ENCODE measurements at regions not wholly inside any gene's neighbourhood (a gene's known extent, or its start where the extent isn't known, plus 50 kb on each side); places are given as distances from the start of the nearest gene placed in this dataset.

GRCh38 chr7:54465095-54465494 is 77.1 kb upstream of the VSTM2A start:
- DNase-seq (ENCODE audit: low read depth, low spot score) = no peak

DNA sequence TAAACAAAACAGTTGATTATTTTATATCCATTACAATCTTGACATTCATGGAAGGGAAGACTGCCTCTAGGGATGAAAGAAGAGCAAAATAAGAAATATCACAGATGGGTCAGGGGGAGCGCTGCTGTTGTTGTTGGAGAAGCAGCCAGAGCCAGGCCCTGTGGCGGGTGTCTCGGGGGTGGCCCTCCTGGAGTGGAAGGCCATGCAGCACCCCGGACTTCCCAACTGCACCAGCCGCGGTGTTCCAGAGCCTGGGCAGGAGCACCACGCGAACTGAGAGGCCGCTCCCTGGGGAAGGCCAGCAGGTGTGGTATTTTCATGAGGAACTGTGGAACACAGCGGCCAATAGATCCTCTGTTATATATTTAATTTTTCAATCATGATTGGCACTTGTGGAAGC is 72.4 kb upstream of the VSTM2A start:
- CTCF ChIA-PET = no interaction called here
- no peak for DNase-seq (ENCODE audit: low read depth, low spot score)
- POLR2A ChIA-PET = no interaction called here
- TF ChIP-seq, protein P1, sequence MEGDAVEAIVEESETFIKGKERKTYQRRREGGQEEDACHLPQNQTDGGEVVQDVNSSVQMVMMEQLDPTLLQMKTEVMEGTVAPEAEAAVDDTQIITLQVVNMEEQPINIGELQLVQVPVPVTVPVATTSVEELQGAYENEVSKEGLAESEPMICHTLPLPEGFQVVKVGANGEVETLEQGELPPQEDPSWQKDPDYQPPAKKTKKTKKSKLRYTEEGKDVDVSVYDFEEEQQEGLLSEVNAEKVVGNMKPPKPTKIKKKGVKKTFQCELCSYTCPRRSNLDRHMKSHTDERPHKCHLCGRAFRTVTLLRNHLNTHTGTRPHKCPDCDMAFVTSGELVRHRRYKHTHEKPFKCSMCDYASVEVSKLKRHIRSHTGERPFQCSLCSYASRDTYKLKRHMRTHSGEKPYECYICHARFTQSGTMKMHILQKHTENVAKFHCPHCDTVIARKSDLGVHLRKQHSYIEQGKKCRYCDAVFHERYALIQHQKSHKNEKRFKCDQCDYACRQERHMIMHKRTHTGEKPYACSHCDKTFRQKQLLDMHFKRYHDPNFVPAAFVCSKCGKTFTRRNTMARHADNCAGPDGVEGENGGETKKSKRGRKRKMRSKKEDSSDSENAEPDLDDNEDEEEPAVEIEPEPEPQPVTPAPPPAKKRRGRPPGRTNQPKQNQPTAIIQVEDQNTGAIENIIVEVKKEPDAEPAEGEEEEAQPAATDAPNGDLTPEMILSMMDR (IDR thresholded peaks at IDR 0.05; ENCODE audit: insufficient read depth, low read length, missing control alignments) = no peak
- H3K4me3 ChIP-seq (ENCODE audit: low read depth, low read length) = no peak overlapping the region

More at GRCh38 chr7:54465095-54465494, 77.1 kb upstream of the VSTM2A start:
- CTCF ChIA-PET = no interaction called here
- no peak overlapping the region for H3K4me3 ChIP-seq (ENCODE audit: low read depth, low read length)
- TF ChIP-seq, protein P1 (IDR thresholded peaks at IDR 0.05; ENCODE audit: insufficient read depth, low read length, missing control alignments) = no peak
- POLR2A ChIA-PET = no interaction called here

- ChIA-PET CTCF (no interaction called here), POLR2A (no interaction called here)
- no peak overlapping the region for H3K4me3 ChIP-seq (ENCODE audit: low read depth, low read length)
- DNase-seq (ENCODE audit: low read depth, low spot score) = no peak
- TF ChIP-seq, protein P1 (IDR thresholded peaks at IDR 0.05; ENCODE audit: insufficient read depth, low read length, missing control alignments) = no peak
Observed at GRCh38 chr7:54476609-54477008, 65.6 kb upstream of the VSTM2A start.

GRCh38 chr7:54477083-54477482 is 65.1 kb upstream of the VSTM2A start:
- TF ChIP-seq, protein P1 (IDR thresholded peaks at IDR 0.05; ENCODE audit: insufficient read depth, low read length, missing control alignments) = no peak
- H3K4me3 ChIP-seq (ENCODE audit: low read depth, low read length) = no peak overlapping the region
- ChIA-PET CTCF (no interaction called here), POLR2A (no interaction called here)
- no peak for DNase-seq (ENCODE audit: low read depth, low spot score)

- ChIA-PET CTCF (no interaction called here), POLR2A (no interaction called here)
- TF ChIP-seq, protein P1 (IDR thresholded peaks at IDR 0.05; ENCODE audit: insufficient read depth, low read length, missing control alignments) = no peak
- DNase-seq (ENCODE audit: low read depth, low spot score) = no peak
- no peak overlapping the region for H3K4me3 ChIP-seq (ENCODE audit: low read depth, low read length)
Observed at GRCh38 chr7:54483523-54483922, 58.7 kb upstream of the VSTM2A start.

DNA sequence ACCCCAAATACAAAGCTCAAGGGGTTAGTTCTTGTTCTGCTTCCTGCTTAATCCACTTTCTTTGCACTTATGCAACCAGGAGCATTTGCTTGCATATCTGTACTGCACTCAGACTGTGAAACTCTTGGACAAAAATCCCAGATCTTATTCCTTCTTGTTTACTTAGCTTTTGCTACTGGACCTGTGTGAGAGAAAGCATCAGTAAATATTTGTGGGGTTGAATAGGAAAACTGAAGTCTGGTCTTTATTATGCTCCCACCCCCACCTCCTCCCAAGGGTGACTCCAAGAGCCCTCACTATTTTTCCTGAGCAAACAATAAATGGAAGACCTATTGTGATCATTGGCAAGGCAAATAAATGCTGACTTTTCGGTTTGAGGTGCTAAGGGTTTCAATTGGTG is 57.1 kb upstream of the VSTM2A start:
- POLR2A ChIA-PET = no interaction called here
- TF ChIP-seq, protein P1 (IDR thresholded peaks at IDR 0.05; ENCODE audit: insufficient read depth, low read length, missing control alignments) = no peak
- DNase-seq (ENCODE audit: low read depth, low spot score) = no peak
- CTCF ChIA-PET = no interaction called here
- no peak overlapping the region for H3K4me3 ChIP-seq (ENCODE audit: low read depth, low read length)

Data from AG04449 (cell line).